ENCODE measurements at regions not wholly inside any gene's neighbourhood (a gene's known extent, or its start where the extent isn't known, plus 50 kb on each side); places are given as distances from the start of the nearest gene placed in this dataset.

DNA sequence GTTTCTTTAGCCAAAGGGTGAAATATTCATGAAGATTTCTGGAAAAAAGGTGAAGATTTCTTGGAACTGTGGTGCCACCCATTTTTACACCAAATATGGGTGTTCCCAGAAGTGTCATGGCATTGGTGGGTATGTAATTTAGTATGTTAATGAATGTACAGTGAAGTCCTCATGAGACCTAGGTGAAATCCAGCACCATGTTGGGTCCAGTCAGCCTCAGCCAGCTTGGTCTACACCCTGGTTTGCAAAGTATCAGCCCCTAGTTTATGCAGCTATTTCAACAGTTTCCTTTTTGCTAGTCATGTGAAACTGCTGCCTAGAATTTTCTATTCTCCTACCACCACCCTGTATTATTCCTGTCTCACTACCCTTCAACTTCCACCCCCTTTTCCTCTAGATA is 63.1 kb upstream of the CXADR start:
- Histone ChIP-seq H3K4me1 (ENCODE audit: insufficient read depth, poor library complexity, severe bottlenecking) (peaks cover 14% of the 10 kb centered on the region), H3K4me3 (ENCODE audit: severe bottlenecking) (no peak overlapping the region)

DNA sequence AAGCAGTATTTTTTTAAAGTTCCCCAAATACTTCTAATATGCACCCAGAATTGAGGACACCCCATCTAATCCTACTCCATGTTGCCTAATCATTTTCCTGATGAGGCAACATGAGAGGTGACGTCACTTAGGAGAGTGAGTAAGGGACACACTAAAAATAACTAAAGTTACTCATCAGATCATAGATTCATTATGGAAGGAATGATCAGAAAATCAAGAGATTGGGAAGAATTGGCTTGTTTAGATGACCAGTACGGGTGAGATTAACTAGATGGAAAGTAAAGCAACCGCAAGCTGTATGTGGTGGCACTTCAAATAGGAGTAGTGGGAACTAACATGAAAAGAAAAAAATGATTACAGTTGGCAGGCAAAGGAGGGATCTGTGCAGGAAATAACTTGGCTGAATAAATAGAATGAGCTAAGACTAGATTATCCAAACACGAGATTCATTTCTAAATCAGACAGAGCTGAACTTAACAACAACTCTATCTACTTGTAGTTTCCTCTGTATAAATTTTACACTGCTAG is 61.4 kb upstream of the CXADR start:
- no peak for DNase-seq (ENCODE audit: low spot score)
- Histone ChIP-seq H3K9me3 (ENCODE audit: severe bottlenecking) (no peaks in the 10 kb centered on the region), H3K27me3 (ENCODE audit: insufficient read depth, poor library complexity, severe bottlenecking) (no peaks in the 10 kb centered on the region), H3K36me3 (ENCODE audit: low read depth) (no peaks in the 10 kb centered on the region), H3K4me1 (ENCODE audit: insufficient read depth, poor library complexity, severe bottlenecking) (peaks cover 14% of the 10 kb centered on the region), H3K4me3 (ENCODE audit: severe bottlenecking) (no peak overlapping the region), H3K27ac (ENCODE audit: poor library complexity, severe bottlenecking) (no peak overlapping the region)
- ATAC-seq (ENCODE audit: low read depth), result peak; percentile 35; the same call in 1 of the 3 replicates
- TF ChIP-seq, protein P1, sequence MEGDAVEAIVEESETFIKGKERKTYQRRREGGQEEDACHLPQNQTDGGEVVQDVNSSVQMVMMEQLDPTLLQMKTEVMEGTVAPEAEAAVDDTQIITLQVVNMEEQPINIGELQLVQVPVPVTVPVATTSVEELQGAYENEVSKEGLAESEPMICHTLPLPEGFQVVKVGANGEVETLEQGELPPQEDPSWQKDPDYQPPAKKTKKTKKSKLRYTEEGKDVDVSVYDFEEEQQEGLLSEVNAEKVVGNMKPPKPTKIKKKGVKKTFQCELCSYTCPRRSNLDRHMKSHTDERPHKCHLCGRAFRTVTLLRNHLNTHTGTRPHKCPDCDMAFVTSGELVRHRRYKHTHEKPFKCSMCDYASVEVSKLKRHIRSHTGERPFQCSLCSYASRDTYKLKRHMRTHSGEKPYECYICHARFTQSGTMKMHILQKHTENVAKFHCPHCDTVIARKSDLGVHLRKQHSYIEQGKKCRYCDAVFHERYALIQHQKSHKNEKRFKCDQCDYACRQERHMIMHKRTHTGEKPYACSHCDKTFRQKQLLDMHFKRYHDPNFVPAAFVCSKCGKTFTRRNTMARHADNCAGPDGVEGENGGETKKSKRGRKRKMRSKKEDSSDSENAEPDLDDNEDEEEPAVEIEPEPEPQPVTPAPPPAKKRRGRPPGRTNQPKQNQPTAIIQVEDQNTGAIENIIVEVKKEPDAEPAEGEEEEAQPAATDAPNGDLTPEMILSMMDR (IDR thresholded peaks at IDR 0.05; ENCODE audit: poor library complexity, severe bottlenecking), result no peak

More for the DNA sequence above, 63.1 kb upstream of the CXADR start:
- Histone ChIP-seq H3K27ac (ENCODE audit: poor library complexity, severe bottlenecking) (no peak overlapping the region), H3K36me3 (ENCODE audit: low read depth) (no peaks in the 10 kb centered on the region), H3K27me3 (ENCODE audit: insufficient read depth, poor library complexity, severe bottlenecking) (no peaks in the 10 kb centered on the region), H3K9me3 (ENCODE audit: severe bottlenecking) (no peaks in the 10 kb centered on the region)
- ATAC-seq (ENCODE audit: low read depth) (no peak), DNase-seq (ENCODE audit: low spot score) (no peak)
- TF ChIP-seq, protein P1 (IDR thresholded peaks at IDR 0.05; ENCODE audit: poor library complexity, severe bottlenecking), result no peak

DNA sequence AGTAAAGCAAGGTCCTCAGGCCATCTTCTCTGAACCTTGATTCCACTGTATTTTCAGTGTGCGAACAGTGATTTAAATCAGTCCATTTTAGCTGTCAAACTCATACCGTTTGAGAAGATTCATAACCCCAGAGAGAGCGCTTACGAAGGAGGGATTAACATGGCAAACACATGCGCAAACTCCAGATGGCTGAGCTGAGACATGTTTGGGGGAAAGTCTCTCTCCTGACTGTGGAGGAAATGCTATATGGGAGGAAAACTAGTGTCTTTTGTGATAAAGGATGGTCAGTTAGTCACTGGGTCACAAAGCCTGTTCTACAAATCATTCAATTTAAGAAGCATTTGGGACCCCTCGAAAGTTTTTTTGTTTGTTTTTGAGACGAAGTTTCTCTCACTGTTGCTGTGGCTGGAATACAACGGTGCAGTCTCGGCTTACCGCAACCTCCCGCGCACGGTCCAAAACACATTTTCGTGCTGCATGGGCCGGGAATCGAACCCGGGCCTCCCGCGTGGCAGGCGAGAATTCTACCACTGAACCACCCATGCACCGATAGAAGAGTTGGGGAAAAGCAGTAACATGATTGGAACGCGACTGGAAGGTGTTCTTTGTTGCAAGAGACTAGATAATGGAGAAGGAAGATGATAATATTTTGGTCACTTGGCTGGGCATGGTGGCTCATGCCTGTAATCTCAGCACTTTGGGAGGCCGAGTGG is 58.4 kb upstream of the CXADR start:
- Histone ChIP-seq H3K36me3 (ENCODE audit: low read depth) (no peaks in the 10 kb centered on the region), H3K27ac (ENCODE audit: poor library complexity, severe bottlenecking) (no peak overlapping the region), H3K4me3 (ENCODE audit: severe bottlenecking) (peak overlapping the region; percentile 7), H3K27me3 (ENCODE audit: insufficient read depth, poor library complexity, severe bottlenecking) (no peaks in the 10 kb centered on the region), H3K4me1 (ENCODE audit: insufficient read depth, poor library complexity, severe bottlenecking) (peaks cover 14% of the 10 kb centered on the region), H3K9me3 (ENCODE audit: severe bottlenecking) (no peaks in the 10 kb centered on the region)
- TF ChIP-seq, protein P1 (IDR thresholded peaks at IDR 0.05; ENCODE audit: poor library complexity, severe bottlenecking), result no peak
- peak; percentile 61 for DNase-seq (ENCODE audit: low spot score)
- ATAC-seq (ENCODE audit: low read depth), result peak; percentile 97

DNA sequence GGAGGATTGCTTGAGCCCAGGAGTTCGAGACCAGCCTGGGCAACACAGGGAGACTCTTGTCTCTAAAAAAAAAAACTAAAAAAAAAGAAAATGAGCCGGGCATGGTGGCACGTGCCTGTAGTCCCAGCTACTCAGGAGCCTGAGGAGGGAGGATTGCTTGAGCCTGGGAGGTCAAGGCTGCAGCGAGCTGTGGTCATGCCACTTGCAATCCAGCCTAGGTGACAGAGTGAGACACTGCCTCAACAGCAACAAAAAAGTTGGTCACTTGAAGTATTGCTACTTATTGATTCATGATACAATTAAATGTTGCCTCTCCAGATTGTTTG is 57.9 kb upstream of the CXADR start:
- no peak overlapping the region for H3K27ac ChIP-seq (ENCODE audit: poor library complexity, severe bottlenecking)
- ATAC-seq (ENCODE audit: low read depth), result no peak; the same call in 2 of the 3 replicates

More for the DNA sequence above, 57.9 kb upstream of the CXADR start:
- no peak overlapping the region for H3K4me3 ChIP-seq (ENCODE audit: severe bottlenecking)
- no peak for DNase-seq (ENCODE audit: low spot score)
- H3K4me1 ChIP-seq (ENCODE audit: insufficient read depth, poor library complexity, severe bottlenecking), result peaks cover 14% of the 10 kb centered on the region
- TF ChIP-seq, protein P1 (IDR thresholded peaks at IDR 0.05; ENCODE audit: poor library complexity, severe bottlenecking), result no peak
- H3K36me3 ChIP-seq (ENCODE audit: low read depth), result no peaks in the 10 kb centered on the region
- no peaks in the 10 kb centered on the region for H3K9me3 ChIP-seq (ENCODE audit: severe bottlenecking)
- H3K27me3 ChIP-seq (ENCODE audit: insufficient read depth, poor library complexity, severe bottlenecking), result no peaks in the 10 kb centered on the region

All from RWPE2 (cell line).